ENCODE measurements at regions not wholly inside any gene's neighbourhood (a gene's known extent, or its start where the extent isn't known, plus 50 kb on each side); places are given as distances from the start of the nearest gene placed in this dataset.
"Not testable (repeated sequence)": the region's sequence is repeated elsewhere in the genome, so short reads cannot be mapped to it uniquely, and the experiment has no call there.

DNA sequence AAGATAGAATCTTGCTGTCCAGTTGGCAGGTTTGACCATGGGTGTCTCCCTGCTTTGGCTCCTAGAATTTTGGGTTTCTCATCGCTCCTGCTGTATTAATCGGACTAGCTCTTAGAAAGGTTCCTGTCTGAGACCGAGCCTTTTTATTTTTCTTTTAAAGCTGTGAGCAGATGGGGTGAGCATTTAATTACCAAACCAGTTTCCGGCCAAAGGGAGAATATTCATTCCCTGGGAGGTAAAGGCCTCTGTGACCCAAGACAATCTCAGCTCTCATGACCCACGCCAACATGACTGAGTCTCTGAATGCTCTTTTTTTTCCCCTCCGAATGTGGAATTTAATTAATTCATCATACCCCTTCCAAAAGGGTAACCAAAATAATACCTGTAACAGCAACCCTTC is 464.7 kb upstream of the TMEM132C start:
- H3K27ac ChIP-seq: no peak overlapping the region
- TF ChIP-seq ZFX (IDR thresholded peaks at IDR 0.05): no peak

- H3K27ac ChIP-seq: no peak overlapping the region
- TF ChIP-seq CTCF (conservative IDR thresholded peaks at IDR 0.05) (no peak), ZFX (IDR thresholded peaks at IDR 0.05) (no peak)
Measured at GRCh38 chr12:127803545-127803944, 463.4 kb upstream of the TMEM132C start.

GRCh38 chr12:127809275-127809674 is 457.7 kb upstream of the TMEM132C start:
- H3K27ac ChIP-seq: no peak overlapping the region
- no peak for TF ChIP-seq ZFX (IDR thresholded peaks at IDR 0.05)
- no peak for TF ChIP-seq CTCF (conservative IDR thresholded peaks at IDR 0.05)

GRCh38 chr12:127810041-127810440 is 456.9 kb upstream of the TMEM132C start:
- TF ChIP-seq ZFX (IDR thresholded peaks at IDR 0.05) (no peak), CTCF (conservative IDR thresholded peaks at IDR 0.05) (no peak)
- H3K27ac ChIP-seq: no peak overlapping the region

- not testable (repeated sequence) for H3K27ac ChIP-seq
Measured at GRCh38 chr12:127810459-127810858, 456.5 kb upstream of the TMEM132C start.

- H3K27ac ChIP-seq: no peak overlapping the region
- TF ChIP-seq ZFX (IDR thresholded peaks at IDR 0.05): no peak
- TF ChIP-seq CTCF (conservative IDR thresholded peaks at IDR 0.05): no peak
Measured at GRCh38 chr12:127811988-127812387, 455.0 kb upstream of the TMEM132C start.

- TF ChIP-seq ZFX (IDR thresholded peaks at IDR 0.05) (no peak), CTCF (conservative IDR thresholded peaks at IDR 0.05) (no peak)
- H3K27ac ChIP-seq: no peak overlapping the region
Measured at GRCh38 chr12:127813147-127813546, 453.8 kb upstream of the TMEM132C start.

DNA sequence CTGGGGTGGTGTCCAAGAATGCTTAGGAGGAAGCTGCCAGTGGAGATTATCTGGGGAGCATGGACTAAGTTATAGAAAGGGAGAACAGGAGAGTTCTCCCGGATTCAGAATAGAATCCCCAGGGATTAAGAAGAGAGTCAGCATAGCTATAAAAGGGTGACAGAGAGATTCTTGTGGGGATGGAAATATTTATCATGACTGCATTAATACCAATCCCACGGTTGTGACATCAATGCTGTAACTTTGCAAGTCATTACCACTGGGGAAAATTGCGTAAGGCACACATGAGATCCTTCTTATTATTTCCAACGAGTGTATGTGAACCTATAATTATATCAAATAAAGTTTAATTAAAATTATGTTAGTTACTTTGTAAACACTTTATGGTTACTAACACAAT is 447.9 kb upstream of the TMEM132C start:
- no peak overlapping the region for H3K27ac ChIP-seq
- no peak for TF ChIP-seq ZFX (IDR thresholded peaks at IDR 0.05)
- TF ChIP-seq CTCF (conservative IDR thresholded peaks at IDR 0.05): no peak

GRCh38 chr12:127820271-127820670 is 446.7 kb upstream of the TMEM132C start:
- TF ChIP-seq ZFX (IDR thresholded peaks at IDR 0.05) (no peak), CTCF (conservative IDR thresholded peaks at IDR 0.05) (no peak)
- no peak overlapping the region for H3K27ac ChIP-seq
